DMS 273 (cell line): ENCODE measurements at regions not wholly inside any gene's neighbourhood (a gene's known extent, or its start where the extent isn't known, plus 50 kb on each side); places are given as distances from the start of the nearest gene placed in this dataset.

Experiments used
- DNase-seq: peaks from one replicate; lab custom pipeline; 2025; ENCODE audit not compliant: unreplicated experiment; lab: John Stamatoyannopoulos, UW

DNA sequence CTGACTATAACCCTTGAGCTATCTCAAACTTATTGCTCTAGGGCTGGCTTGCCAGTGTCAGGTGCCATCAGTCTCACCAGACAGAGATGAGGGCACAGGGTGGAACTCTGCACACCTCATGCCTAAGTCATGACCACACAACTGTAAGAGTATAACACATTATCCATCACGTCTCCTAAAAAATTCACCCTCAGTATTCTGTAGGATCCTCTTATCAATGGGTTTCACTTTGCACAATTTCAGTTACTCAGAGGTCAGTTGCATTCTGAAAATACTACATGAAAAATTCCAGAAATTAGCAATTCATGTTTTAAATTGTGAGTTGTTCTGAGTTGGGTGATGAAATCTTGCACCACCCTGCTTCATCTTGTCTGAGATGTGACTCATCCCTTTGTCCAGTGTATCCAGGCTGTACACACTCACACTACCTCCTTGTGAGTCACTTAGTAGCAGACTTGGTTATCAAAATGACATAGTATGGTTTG lies 690.9 kb upstream of the CDH18 start:
- no peak for DNase-seq

DNA sequence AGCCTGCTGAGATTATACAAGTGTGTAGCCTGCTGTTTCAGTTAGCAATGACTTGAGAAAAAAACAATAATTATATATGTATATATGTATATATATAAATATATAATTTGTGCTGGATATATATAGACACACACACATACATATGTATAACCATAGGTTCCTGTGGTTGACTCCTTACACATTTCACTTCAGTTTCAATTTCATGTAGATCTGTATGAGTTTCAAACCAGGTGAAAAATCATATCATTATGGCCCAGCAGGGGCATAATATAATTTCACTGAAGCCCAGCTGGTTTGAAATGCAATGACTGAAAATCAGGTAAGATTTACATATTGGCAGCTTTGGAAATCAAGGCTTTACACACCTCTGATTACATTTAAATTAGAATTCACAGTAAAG lies 690.4 kb upstream of the CDH18 start:
- DNase-seq: no peak

DNA sequence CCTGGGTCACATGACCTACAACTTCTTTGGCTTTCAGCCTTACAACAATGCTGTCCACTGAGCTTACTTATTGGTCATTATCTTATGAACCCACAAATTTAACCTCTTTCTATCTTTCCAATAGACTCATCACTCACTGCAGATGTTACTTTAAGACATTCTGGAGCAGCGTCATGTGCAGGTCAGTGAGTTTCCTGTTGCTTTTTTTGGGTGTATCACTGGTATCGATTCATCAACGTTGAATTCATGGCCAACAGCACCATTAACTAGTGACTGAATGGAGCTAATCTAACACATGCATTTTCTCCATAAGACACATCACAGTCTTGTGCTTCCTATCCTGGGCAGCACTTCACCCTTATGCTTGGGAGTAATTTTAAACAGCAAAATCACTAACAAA lies 672.6 kb upstream of the CDH18 start:
- DNase-seq: no peak

DNA sequence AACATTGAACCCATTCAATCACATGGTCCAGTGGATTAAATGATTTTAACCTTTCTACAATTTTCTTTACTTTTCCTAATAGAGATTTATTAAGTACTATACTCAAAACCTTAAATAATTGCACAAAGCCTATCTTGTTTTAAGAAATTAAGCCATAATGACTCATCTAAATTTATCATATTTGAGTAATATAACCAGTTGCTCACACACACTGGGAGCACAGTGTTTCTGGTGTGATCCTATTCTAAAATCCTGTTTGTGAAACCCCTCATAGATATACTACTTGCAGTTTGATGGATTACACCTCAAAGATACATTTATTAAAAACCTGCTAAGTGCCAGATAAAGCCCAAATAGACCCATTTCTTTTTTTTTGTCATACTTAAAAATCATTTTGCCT lies 668.3 kb upstream of the CDH18 start:
- DNase-seq: no peak

DNA sequence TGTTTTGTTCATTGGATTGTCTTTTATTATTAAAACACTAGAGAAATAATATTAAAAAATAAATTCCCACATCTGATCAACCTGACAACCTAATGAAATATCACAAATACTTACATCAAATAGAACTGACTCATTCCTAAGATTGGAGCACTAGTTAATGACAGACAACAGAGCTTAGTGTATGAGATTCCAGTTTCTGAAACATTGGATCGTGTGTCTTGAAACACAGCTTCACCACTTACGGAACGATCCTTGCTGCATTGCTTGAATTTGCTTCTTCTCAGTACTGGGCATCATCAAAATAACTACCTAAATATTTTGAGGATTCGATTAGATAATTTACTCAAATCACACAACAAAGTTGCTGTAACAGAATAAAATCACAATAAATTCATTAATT lies 667.2 kb upstream of the CDH18 start:
- DNase-seq: no peak

DNA sequence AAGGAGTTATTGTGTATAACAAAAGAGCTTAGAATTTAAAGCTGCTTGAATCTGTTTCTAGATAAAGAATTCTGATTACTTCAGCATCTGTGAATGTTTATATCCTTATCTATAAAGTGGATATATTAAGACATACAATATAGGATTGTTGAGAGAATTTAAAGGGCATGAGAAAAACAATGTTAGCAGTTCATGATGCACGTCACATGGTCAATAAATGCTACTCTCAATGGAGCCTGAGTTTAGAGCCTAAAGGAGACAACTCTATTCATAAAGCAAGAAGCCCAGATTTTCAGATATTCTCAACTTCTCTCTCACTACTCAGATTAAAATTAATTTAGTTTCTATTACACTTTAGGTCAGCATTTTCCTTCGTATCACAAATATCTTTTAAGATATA lies 666.7 kb upstream of the CDH18 start:
- no peak for DNase-seq

DNA sequence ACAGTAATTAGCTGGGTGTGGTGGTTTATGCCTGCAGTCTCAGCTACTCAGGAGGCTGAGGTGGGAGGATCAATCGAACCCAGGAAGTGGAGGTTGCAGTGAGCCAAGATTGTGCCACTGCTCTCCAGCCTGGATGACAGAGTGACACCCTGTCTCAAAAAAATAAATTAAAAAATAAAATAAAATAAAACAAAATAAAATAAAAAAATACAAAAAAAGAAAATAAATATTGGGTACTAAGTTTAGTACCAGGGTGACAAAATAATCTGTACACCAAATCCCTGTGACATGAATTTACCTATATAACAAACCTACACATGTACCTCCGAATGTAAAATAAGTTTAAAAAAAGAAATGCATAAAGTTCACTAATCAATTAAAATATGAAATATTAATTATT lies 666.0 kb upstream of the CDH18 start:
- no peak for DNase-seq

DNA sequence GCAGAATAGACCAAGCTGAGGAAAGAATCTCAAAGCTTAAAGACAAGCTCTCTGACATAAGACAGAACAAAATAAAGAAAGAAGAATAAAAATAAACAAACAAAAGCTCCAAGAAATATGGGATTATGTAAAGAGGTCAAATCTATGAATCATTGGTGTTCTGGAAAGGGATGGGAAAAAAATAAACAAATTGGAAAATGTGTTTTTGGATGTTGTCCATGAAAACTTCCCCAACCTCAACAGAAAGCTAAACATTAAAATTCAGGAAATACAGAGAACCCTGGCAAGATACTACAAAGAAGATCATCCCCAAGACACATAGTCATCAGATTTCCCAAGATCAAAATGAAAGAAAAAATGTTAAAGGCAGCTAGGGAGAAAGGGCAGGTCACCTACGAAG lies 662.0 kb upstream of the CDH18 start:
- no peak for DNase-seq

DNA sequence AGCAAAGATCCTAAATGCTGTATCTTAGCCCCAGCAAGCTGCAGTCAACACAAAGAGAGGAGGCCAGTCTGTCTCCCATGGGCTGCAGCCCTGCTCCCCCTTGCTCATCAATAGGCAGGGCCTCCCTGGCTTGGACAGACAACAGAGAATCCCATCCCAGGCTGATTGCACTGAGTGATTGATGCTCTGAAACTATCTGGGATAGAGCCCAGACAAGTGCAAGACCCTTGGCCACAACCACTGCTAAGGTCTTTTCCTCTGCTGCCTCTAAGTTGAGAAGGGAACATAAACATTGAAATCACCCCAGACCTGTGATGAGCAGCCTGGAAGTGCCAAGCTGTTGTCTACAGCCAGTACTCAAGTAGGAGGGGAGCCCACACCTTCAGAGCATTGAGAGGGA lies 661.0 kb upstream of the CDH18 start:
- no peak for DNase-seq

DNA sequence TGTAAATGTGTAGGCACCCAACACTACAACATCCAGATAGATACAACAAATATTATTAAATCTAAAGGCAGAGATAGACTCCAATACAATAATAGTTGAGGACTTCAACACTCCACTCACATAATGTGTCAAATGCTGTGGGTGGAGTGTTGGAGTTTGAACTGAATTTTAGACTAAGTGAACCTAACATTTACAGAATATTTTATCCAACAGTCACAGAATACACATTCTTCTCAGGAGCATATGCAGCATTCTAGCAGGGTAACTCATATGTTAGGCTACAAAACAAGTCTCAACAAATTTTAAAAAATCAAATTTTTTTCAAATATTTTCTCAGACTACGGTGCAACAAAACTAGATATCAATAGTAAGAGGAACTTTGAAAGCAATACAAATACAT lies 648.7 kb upstream of the CDH18 start:
- no peak for DNase-seq

DNA sequence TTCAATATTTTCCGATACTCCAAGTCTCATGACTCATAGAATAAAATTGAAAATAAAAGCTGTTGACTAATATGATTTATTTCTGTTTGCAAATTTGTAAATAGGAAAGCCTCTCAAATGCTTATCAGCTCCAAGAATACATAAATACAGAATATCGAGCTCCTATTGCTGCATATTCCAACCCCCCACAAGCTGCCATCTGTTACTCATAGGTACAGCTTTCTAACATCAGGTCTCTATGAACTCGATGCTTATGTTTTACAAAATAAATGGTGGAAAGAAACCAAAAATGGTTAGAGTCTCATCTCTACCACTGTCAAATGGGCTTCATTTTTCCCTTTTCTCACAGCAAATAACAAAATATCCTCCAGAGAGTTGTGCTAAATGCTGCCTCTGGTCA lies 631.6 kb upstream of the CDH18 start:
- peak; percentile 53 for DNase-seq

DNA sequence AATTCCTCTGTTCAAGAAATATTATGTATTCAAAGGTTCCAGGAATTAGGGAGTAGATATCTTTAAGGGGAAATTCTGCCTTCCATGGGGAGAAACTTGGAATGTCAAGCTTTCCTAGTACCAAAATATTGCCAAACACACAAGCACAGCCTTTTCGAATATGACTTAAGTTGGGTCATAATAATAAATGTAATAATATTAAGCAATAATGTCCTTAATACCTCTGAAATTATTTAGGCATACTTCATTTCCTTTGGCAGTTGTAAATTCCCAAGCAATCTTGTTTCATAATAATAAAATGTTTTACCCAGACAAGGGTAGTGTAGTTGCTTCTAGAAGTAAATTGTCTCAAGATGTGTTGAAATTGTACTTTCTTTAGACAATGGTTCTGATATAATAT lies 630.3 kb upstream of the CDH18 start:
- no peak for DNase-seq

DNA sequence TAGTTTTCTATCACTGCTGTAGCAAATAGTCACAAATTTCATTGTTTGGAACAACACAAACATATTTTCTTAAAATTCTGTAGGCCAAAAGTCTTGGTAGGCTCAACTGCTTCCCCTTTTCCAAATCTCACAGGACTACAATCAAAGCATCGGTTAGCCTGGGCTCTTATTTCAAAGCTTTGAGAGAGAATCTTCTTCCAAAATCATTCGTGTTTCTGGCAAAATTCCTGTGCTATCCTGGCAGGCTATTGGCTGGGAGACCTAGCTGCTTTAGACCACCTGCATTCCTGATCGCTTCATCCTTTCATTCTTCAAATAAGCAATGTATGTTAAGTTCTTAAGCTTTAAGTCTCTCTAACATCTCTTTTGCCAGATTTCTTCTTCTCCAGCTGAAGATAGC lies 629.8 kb upstream of the CDH18 start:
- DNase-seq: no peak

DNA sequence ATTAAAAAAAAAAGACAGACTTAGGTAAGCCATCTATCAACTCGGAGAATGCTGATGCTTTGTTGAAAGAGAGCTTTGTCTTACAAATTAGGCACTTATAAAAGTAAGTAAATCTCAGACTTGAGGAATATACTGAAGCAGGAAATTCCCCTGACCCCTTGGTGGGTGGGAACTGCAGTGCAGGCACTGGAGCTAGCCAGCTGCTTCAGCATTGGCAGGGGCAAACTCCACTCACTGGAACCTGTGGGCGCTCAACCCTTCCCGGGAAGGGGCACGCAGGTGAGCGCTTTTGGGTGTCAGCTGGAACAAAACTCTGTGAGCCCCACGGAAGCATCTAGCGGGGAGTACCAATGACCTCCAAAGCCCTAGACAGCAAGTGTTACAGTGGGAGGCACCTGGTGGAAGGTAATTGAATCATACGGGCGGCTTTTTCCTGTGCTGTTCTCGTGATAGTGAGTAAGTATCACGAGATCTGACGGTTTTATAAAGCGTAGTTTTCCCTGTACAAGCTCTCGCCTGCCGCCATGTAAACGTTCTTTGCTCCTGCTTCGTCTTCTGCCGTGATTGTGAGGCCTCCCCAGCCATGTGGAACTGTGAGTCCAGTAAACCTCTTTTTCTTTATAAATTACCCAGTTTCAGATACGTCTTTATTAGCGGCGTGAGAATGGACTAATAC lies 628.0 kb upstream of the CDH18 start:
- DNase-seq: no peak

DNA sequence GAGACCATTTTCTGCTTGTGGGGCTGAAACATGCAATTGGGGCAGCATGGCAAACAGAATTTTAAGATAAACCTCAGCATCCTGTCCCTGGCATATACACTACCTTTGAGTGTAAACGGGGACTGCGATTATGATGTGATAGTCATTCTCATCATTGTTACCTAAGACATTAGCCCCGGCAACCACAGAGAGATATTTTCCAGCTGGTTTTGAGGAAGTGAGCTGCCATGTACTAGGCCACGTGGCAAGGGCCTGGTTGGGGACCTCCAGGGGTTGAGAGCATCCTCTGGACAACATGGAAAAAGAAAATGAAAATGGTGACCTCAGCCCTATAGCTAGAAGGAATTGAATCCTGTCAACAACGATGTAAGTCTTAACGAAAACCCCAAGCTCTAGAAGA lies 623.6 kb upstream of the CDH18 start:
- DNase-seq: no peak

DNA sequence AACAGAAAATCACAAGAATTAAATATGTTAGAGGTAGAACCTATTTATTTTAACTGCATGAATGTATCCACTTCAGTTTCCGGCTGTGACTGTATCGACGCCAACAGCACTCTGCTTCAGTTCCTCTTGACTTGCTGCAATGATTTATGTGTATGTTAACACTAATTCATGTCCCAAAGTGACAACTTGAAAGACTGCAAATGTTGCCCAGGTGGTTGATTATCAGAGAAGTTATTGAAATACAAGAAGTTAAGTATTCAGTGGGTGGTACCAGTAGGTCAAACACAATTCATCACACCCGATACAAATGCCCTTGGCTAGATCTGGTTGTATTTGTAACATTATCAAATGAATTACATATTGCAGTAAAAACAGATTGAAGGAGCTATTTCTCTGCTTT lies 622.7 kb upstream of the CDH18 start:
- no peak for DNase-seq

DNA sequence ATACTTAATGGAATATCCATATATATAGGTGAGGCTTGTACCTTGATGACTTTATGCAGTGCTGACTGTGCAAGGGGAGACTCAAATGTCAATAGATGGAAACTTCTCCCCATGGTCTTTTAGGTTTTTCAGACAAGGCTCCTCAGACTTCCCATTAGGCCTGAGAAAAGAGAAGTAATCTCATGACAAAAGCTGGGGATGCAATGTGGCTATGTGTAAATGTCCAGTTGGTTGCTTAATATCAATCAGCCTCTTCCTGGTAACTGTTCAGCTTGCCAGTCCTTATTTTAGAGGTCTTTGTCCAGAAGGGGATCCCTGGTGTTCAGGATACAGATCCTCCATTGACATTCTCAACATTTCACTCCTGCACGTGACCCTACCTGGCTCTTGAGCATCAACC lies 621.1 kb upstream of the CDH18 start:
- no peak for DNase-seq

DNA sequence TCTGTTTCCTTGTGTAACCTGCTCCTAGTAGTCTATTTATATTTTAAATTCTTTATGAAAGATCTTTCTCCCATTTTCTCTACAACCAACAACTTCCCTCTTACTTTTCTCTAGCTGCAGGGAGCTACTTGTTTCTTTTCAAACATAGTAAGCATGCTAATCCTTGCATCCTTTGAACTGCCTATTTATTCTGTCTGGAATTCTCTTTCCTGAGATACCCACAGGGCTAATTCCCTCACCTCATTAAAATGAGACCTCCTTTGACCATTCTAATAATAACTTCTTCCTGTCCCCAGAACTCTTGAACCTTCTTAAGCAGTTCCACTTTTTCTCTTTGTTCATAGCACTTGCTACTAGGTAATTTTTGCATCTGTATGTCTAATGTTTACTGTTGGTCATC lies 620.6 kb upstream of the CDH18 start:
- no peak for DNase-seq

DNA sequence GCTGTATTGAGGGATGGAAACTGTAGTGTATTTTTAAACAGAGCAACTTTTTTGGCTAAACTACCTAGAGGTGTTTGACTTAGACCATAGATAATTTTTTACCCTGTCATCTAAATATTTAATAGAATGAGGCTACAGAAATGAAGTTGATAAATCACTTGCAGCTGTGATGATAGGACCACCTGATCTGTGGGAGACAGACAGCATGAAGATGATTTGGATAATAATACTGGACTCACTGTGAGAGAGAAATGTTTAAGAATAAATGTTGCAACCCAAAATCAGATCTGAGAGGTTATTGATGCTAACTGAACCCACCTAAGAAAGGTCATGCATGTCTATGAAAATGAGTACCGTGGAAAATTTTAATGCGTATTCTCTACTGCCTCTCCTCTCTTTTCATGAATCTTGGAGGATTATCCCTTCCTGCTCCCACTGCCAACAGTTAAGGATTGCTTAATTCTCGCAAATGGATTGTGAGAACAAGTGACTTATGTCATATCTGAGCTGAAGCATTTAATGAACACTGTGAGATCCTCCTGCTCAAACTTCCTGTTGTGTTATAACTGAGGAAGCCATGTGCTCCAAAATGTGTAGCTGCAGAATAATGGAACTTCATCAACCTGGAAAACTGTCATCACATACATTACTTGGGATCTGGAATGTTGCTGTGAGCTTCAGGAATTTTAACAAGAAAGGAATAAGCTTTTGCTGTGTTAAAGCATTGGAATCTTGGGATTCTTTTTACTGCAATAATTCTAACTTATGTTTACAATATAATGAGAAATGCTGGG lies 617.9 kb upstream of the CDH18 start:
- DNase-seq: no peak

DNA sequence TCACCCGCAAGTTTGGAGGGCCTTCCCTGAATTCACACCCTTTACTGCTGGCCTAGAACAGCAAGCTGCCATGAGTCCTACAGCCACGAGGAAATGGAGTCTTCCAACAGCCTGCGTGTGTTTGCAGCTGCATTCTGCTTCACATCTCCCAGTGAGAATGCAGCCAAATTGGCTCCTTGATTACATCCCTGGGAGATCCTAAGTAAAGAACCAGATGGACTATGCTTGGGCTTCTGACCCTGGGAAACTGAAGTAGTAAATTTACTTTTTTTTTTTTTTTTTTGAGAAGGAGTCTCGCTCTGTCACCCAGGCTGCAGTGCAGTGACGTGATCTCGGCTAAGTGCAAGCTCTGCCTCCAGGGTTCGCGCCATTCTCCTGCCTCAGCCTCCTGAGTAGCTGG lies 617.0 kb upstream of the CDH18 start:
- no peak for DNase-seq

DNA sequence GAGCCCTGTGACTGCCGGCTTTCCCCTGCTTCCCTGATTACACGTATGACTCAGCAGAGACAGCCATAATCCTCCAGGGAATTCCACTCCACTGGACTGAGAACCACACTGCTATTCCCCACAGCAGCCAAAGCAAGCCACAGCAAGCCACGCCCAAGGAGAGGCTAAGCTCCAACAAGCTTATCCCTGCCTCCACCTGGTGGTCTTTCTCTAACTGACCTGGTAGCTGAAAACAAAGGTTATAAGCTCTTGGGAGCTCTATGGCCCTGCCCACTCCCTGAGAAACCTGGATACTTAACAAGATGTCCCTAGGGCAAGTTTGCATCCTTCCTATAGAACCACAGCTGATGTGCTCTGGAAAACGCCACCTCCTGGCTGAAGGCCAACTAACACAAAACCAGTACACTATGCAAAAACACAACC lies 613.7 kb upstream of the CDH18 start:
- no peak for DNase-seq

DNA sequence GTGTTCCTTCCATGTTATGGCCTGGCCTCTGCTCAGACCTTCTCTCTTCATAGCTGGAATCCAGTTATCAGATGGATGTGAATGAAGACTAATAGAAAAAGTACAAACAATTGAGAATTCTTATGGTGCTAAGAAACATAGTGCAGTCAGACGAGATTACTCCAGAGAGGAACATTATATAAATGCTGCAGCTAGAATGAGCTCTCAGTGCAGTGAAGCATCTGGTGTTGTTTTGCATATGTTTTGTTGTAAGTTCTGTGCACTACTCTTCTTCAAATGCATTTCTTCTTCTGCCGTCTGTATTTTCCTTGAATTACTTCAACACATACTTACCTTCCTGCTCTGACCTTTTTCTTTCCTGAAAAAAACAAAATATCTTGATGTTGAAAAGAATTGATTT lies 602.4 kb upstream of the CDH18 start:
- no peak for DNase-seq

DNA sequence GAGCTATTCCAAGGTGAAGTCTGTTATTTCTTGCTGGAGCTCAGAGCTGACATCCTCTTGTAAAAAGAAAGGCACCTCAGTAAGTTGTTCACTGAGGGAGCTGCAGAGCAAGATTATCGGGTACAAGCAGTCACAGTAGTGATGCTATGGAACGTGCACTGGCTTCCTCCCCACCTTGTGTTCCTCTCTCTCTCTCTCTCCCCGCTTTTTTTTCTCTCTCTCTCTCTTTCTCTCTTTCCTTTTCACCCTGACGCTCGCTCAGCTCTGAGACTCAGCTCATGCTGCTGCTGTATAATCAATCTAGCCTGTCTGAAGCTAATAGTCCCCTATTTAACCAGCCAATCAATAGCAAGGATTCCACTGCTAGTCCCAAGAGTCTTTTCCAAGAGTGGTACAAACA lies 587.6 kb upstream of the CDH18 start:
- DNase-seq: no peak
